ENCODE measurements at regions not wholly inside any gene's neighbourhood (a gene's known extent, or its start where the extent isn't known, plus 50 kb on each side); places are given as distances from the start of the nearest gene placed in this dataset.

- CTCF ChIA-PET = no interaction called here
- no peak overlapping the region for H3K27ac Mint-ChIP-seq
Measured at GRCh38 chr10:108393089-108393488, 1228.6 kb upstream of the SORCS1 start.

DNA sequence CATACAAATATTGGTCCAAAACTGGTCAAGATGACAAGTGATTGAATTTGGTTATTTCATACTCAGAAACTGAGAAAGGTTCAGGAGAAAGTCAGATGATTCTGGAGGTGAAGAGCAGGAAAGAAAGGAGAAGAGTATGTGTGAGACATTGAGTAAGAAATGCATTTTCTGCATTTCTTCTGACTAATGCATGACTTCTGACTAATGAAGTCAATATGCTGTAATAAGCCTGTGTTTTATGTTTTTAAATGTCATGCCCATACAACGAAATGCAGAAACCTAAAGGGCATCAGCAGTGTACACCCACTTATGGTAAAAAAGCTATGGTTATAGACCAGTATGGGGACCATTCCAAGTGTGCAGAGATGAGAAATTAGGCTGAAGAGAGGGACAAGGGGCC lies 1227.8 kb upstream of the SORCS1 start:
- Mint-ChIP-seq H3K9me3 (no peaks in the 10 kb centered on the region), H3K27ac (no peak overlapping the region), H3K4me1 (peaks cover 5% of the 10 kb centered on the region), H3K27me3 (ENCODE audit: low read depth) (no peaks in the 10 kb centered on the region), H3K4me3 (no peak overlapping the region), H3K36me3 (no peaks in the 10 kb centered on the region)
- TF ChIP-seq SP1 (CRISPR knock-in tag; conservative IDR thresholded peaks at IDR 0.05) = no peak
- no peak for TF ChIP-seq GRHL2 (CRISPR knock-in tag; IDR thresholded peaks at IDR 0.05; ENCODE audit: insufficient replicate concordance, severe bottlenecking)
- TF ChIP-seq ZNF416 (CRISPR knock-in tag; IDR thresholded peaks at IDR 0.05) = no peak
- no peak for TF ChIP-seq CTCF (IDR thresholded peaks at IDR 0.05)
- TF ChIP-seq ETV6 (CRISPR knock-in tag; IDR thresholded peaks at IDR 0.05) = no peak
- no peak for TF ChIP-seq NR1H2 (CRISPR knock-in tag; IDR thresholded peaks at IDR 0.05)
- no peak for TF ChIP-seq NFYB (CRISPR knock-in tag; conservative IDR thresholded peaks at IDR 0.05; ENCODE audit: low read depth)
- no peak for TF ChIP-seq IRF2 (CRISPR knock-in tag; IDR thresholded peaks at IDR 0.05; ENCODE audit: borderline replicate concordance, low read depth)
- no peak for TF ChIP-seq FOXK1 (CRISPR knock-in tag; IDR thresholded peaks at IDR 0.05)
- TF ChIP-seq NFE2L1 (CRISPR knock-in tag; IDR thresholded peaks at IDR 0.05) = no peak
- no peak for TF ChIP-seq IRF1 (CRISPR knock-in tag; IDR thresholded peaks at IDR 0.05)
- TF ChIP-seq, protein P1, sequence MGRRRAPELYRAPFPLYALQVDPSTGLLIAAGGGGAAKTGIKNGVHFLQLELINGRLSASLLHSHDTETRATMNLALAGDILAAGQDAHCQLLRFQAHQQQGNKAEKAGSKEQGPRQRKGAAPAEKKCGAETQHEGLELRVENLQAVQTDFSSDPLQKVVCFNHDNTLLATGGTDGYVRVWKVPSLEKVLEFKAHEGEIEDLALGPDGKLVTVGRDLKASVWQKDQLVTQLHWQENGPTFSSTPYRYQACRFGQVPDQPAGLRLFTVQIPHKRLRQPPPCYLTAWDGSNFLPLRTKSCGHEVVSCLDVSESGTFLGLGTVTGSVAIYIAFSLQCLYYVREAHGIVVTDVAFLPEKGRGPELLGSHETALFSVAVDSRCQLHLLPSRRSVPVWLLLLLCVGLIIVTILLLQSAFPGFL (CRISPR knock-in tag; IDR thresholded peaks at IDR 0.05; ENCODE audit: borderline replicate concordance) = no peak
- TF ChIP-seq, protein P2, sequence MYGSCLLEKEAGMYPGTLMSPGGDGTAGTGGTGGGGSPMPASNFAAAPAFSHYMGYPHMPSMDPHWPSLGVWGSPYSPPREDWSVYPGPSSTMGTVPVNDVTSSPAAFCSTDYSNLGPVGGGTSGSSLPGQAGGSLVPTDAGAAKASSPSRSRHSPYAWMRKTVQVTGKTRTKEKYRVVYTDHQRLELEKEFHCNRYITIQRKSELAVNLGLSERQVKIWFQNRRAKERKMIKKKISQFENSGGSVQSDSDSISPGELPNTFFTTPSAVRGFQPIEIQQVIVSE (CRISPR knock-in tag; IDR thresholded peaks at IDR 0.05; ENCODE audit: borderline replicate concordance) = no peak
- no peak for TF ChIP-seq TEAD1 (CRISPR knock-in tag; IDR thresholded peaks at IDR 0.05)
- TF ChIP-seq CREM (CRISPR knock-in tag; IDR thresholded peaks at IDR 0.05) = no peak
- no peak for TF ChIP-seq KAT7 (CRISPR knock-in tag; IDR thresholded peaks at IDR 0.05; ENCODE audit: borderline replicate concordance)
- DNase-seq (ENCODE audit: low spot score) (no peak), ATAC-seq (no peak)
- ChIA-PET POLR2A (no interaction called here), CTCF (no interaction called here)

More at GRCh38 chr10:108393089-108393488, 1228.6 kb upstream of the SORCS1 start:
- H3K4me3 Mint-ChIP-seq = no peak overlapping the region
- no peaks in the 10 kb centered on the region for H3K9me3 Mint-ChIP-seq
- ATAC-seq (no peak), DNase-seq (ENCODE audit: low spot score) (no peak)
- POLR2A ChIA-PET = no interaction called here
- H3K27me3 Mint-ChIP-seq (ENCODE audit: low read depth) = no peaks in the 10 kb centered on the region
- TF ChIP-seq PRRX2 (CRISPR knock-in tag; IDR thresholded peaks at IDR 0.05) (no peak), ZNF416 (CRISPR knock-in tag; IDR thresholded peaks at IDR 0.05) (no peak), ATF1 (CRISPR knock-in tag; IDR thresholded peaks at IDR 0.05) (no peak), MYBL2 (CRISPR knock-in tag; IDR thresholded peaks at IDR 0.05) (no peak), USF1 (CRISPR knock-in tag; IDR thresholded peaks at IDR 0.05) (no peak), ZNF317 (CRISPR knock-in tag; IDR thresholded peaks at IDR 0.05; ENCODE audit: borderline replicate concordance, low read depth) (no peak), NR3C1 (CRISPR knock-in tag; conservative IDR thresholded peaks at IDR 0.05; ENCODE audit: low read depth) (no peak)
- TF ChIP-seq, protein P2 (CRISPR knock-in tag; IDR thresholded peaks at IDR 0.05; ENCODE audit: borderline replicate concordance) = no peak
- TF ChIP-seq, protein P3, sequence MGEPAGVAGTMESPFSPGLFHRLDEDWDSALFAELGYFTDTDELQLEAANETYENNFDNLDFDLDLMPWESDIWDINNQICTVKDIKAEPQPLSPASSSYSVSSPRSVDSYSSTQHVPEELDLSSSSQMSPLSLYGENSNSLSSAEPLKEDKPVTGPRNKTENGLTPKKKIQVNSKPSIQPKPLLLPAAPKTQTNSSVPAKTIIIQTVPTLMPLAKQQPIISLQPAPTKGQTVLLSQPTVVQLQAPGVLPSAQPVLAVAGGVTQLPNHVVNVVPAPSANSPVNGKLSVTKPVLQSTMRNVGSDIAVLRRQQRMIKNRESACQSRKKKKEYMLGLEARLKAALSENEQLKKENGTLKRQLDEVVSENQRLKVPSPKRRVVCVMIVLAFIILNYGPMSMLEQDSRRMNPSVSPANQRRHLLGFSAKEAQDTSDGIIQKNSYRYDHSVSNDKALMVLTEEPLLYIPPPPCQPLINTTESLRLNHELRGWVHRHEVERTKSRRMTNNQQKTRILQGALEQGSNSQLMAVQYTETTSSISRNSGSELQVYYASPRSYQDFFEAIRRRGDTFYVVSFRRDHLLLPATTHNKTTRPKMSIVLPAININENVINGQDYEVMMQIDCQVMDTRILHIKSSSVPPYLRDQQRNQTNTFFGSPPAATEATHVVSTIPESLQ (CRISPR knock-in tag; IDR thresholded peaks at IDR 0.05) = no peak
- H3K4me1 Mint-ChIP-seq = no peaks in the 10 kb centered on the region
- no peaks in the 10 kb centered on the region for H3K36me3 Mint-ChIP-seq

Data from WTC11 (cell line).